GM19043 (cell line): ENCODE measurements at regions not wholly inside any gene's neighbourhood (a gene's known extent, or its start where the extent isn't known, plus 50 kb on each side); places are given as distances from the start of the nearest gene placed in this dataset.
"Not testable (repeated sequence)": the region's sequence is repeated elsewhere in the genome, so short reads cannot be mapped to it uniquely, and the experiment has no call there.

Experiments used
- ATAC-seq: cut with Tn5 transposase; IDR thresholded peaks from one replicate; pipeline ENCODE4 v1.9.1; 2021; ENCODE audit warnings: low read depth; ENCODE audit not compliant: unreplicated experiment

GRCh38 chrY:7994781-7995180 is 1083.2 kb upstream of the AMELY start:
- ATAC-seq, result not testable (repeated sequence)

DNA sequence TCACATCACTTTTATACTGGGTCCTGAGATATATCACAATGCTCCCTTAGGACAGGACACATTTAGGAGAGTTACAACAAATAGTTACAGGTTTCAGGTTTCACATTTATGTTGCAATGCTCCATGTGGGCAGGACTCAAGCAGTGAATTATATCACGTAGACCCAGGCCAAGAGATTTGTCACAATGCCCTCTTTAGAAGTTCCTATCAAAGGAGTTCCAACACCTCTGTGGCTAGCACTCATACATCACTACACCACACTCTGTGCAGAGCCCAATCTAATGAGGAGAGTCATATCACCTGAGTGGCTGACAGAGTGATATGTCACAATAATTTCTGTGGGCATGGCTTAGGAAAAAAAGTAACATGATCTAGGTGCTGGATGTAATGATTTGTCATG is 1068.2 kb upstream of the AMELY start:
- ATAC-seq, result no peak

- no peak for ATAC-seq
Measured at GRCh38 chrY:7977301-7977700, 1065.7 kb upstream of the AMELY start.

- ATAC-seq, result no peak
Measured at GRCh38 chrY:7968293-7968692, 1056.7 kb upstream of the AMELY start.

DNA sequence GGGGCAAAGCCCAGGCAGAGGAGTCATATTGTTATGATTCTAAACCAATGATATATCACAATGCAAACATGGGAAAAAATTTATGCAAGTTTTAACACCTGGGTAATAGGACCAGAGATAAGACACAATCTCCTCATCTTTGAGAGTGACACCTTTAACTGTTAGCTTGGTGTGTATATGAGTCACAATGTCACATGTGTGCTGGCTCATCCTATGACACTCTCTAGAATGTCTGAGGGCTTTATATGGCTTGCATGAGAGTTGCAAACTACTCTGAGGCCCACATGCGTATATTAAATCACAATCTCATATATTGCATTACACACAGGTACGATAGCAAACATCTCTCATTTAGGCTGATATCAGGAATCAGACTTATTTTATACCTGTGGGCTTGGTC is 1055.4 kb upstream of the AMELY start:
- no peak for ATAC-seq

GRCh38 chrY:7963393-7963792 is 1051.8 kb upstream of the AMELY start:
- no peak for ATAC-seq

- no peak for ATAC-seq
Measured at GRCh38 chrY:7962350-7962749, 1050.8 kb upstream of the AMELY start.

- ATAC-seq, result no peak
Measured at GRCh38 chrY:7961811-7962210, 1050.3 kb upstream of the AMELY start.

DNA sequence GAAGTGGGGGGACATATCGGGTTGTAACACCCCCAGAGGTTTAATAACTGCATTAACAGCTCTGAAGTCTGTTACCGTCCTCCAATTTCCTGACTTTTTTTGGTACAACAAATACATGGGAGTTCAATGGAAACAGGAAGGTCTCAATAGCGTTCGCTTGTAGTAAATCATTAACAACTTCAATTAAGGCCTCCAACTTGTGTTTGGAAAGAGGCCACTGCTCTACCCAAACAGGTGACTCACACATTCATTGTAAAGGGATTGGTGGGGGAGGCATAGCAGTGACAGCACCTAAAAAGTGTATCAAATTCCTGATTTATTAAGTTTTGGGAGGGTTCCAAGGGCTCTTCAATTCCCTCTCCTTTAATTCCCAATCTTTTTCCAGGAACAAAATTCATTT is 1046.2 kb upstream of the AMELY start:
- no peak for ATAC-seq

GRCh38 chrY:7951187-7951852 is 1039.8 kb upstream of the AMELY start:
- ATAC-seq, result no peak

DNA sequence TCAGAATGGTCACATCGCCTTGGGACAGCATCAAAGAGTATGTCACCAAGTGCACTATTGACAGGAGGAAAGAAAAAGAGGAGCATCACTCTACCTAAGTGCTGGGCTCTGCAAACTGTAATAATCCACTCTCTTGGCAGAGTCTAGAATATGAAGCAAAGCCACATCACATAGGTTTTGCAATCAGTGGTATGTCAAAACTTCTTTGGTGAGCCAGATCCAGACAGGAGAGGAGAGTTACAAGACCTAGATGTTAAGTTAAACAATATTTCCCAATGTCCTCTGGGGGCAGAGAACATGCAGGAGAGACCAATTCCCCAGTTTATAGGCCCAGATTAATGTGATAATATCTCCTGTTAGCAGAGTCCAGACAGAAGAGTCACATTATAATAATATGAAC is 1032.6 kb upstream of the AMELY start:
- no peak for ATAC-seq

GRCh38 chrY:7942711-7943110 is 1031.2 kb upstream of the AMELY start:
- no peak for ATAC-seq

GRCh38 chrY:7941856-7942255 is 1030.3 kb upstream of the AMELY start:
- ATAC-seq, result no peak

DNA sequence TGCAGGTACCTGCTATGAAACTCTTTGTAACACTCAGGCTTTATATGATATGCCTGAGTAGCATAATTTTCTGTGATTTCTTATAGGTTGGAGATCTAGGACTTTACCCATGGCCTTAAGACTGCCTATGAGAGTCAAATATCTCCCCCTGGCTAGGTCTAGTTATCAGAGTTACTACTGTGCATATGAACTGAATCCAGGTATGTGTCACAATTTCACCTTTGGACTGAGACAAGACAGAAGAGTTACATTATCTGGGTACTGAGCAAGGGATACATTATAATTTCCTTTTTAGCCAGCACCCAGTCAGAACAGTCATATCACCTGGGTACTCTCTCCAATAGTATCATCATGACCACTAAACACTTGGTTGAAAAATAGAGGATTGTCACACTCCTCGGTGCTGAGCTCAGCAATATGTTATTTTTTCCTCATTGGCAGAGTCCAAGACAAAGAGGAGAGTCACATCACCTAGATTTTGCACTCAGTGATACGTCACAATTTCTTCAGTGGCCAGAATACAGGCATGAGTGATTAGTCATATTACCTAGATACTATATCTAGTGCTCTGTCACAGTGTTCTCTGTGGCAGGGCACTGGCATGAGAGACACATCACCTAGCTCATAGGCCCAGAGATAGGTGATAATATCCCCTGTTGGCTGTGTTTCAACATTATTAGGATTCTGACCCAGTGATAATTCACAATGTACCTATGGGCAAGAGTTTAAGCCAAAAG is 1027.6 kb upstream of the AMELY start:
- no peak for ATAC-seq

DNA sequence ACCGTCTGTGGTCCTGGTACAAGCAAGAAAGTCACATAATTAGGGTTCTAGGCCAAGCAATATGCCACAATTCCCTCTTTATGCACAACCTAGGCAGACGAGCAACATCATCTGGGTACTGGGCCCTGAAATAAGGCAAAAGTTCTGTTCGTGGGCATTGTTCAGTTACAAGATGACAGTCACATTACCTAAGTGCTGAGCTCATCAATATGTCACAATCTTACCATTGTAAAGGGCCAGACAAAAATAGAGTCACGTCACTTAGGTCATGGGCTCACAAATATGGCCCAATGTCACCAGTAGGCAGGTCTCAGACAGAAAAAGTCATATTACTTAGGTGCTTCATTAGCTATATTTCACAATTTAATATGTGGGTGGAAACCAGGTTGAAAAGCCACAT is 1025.3 kb upstream of the AMELY start:
- ATAC-seq, result no peak

DNA sequence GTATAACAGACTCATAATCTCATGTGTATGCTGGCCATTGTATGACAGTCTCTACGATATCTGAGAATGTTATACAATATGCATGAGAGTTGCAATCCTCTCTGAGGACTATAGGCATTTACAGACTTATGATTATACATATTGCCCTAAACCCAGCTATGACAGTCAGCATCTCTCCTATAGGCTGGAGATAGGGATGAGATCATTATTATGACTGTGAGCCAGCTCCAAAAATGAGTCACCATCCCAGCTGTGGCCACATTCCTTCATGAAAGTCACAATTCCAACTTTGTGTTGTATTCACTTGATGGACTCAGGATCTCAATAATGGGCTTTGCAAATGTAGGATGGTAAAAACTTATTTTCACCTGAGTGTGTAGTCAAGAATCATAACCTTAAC is 1024.5 kb upstream of the AMELY start:
- no peak for ATAC-seq

- no peak for ATAC-seq
Measured at GRCh38 chrY:7935606-7936005, 1024.1 kb upstream of the AMELY start.

DNA sequence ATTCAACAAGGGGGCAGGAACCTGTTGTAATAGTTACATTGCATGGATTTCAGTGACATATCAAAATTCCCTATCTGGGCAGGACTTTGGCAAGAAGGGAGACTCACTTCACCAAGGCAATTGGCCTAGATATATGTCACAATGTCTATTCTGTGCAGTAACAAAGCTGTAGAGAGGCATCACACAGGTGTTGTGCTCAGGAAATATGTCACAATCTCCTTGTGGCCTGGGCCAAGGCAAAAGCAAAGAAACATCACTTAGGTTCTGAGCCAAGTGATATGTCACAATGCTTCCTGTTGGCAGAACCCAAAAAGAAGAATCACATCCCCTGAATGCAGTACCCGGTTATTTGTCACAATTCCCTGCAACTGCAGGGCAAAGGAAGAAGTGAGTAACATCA is 1020.9 kb upstream of the AMELY start:
- no peak for ATAC-seq

- ATAC-seq, result no peak
Measured at GRCh38 chrY:7929866-7930265, 1018.3 kb upstream of the AMELY start.

- ATAC-seq, result no peak
Measured at GRCh38 chrY:7924059-7924458, 1012.5 kb upstream of the AMELY start.

- ATAC-seq, result no peak
Measured at GRCh38 chrY:7923476-7924017, 1012.0 kb upstream of the AMELY start.

DNA sequence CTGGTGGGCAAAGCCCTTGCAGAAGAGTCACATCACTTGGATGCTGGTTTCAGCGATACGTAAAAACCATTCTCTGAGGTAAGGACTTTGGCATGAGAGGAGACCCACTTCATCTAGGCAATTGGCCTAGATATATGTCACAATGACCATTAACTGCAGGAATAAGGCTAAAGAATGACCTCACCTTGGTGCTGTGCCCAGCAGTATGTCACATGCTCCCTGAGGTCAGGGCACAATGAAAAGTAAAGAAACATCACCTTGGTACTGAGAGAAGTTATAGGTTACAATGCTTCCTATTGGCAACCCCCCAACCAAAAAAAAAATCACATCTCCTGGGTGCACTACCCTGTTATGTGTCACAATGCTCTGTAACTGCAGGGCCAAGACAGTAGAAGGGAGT is 1008.8 kb upstream of the AMELY start:
- no peak for ATAC-seq
